Bronchial epithelial cell (primary cell): ENCODE measurements at regions not wholly inside any gene's neighbourhood (a gene's known extent, or its start where the extent isn't known, plus 50 kb on each side); places are given as distances from the start of the nearest gene placed in this dataset.

Source experiments
- DNase-seq: peaks from one replicate; pipeline ENCODE4 v3.0.0-alpha.2; 2010; ENCODE audit warnings: low read depth
- FAIRE-seq: peaks from 2 replicates; lab custom pipeline; 2011; peaks lifted over from hg19 to GRCh38; lab: Jason Lieb, UNC
- H3K27me3 ChIP-seq: 2 replicates; pipeline ENCODE4 v1.5.1; 2011; ENCODE audit warnings: low read length; ENCODE audit not compliant: control insufficient read depth, insufficient read depth
- H3K36me3 ChIP-seq: 2 replicates; pipeline ENCODE4 v1.5.1; 2011; ENCODE audit warnings: low read length; ENCODE audit not compliant: control insufficient read depth, insufficient read depth
- H3K4me3 ChIP-seq: 2 replicates; pipeline ENCODE4 v1.5.1; 2011; ENCODE audit warnings: mild to moderate bottlenecking, low read depth, low read length, control low read depth
- CTCF ChIP-seq: IDR thresholded peaks from 2 replicates; pipeline ENCODE4 v1.5.1; 2011; ENCODE audit warnings: mild to moderate bottlenecking, moderate library complexity, low read length, control low read depth, inconsistent platforms; ENCODE audit not compliant: insufficient read depth, severe bottlenecking

- Histone ChIP-seq H3K4me3 (no peak overlapping the region), H3K27me3 (no peaks in the 10 kb centered on the region), H3K36me3 (no peaks in the 10 kb centered on the region)
- FAIRE-seq: no peak
- TF ChIP-seq CTCF: no peak
- DNase-seq: no peak
These were observed 164.4 kb upstream of the MYCN start for GRCh38 chr2:15775753-15776628.

GRCh38 chr2:15776629-15776919 lies 163.8 kb upstream of the MYCN start:
- no peak for TF ChIP-seq CTCF
- FAIRE-seq (no peak), DNase-seq (no peak)
- Histone ChIP-seq H3K27me3 (no peaks in the 10 kb centered on the region), H3K36me3 (no peaks in the 10 kb centered on the region), H3K4me3 (no peak overlapping the region)

GRCh38 chr2:15776992-15777702 lies 163.2 kb upstream of the MYCN start:
- Histone ChIP-seq H3K4me3 (no peak overlapping the region), H3K27me3 (no peaks in the 10 kb centered on the region), H3K36me3 (no peaks in the 10 kb centered on the region)
- no peak for TF ChIP-seq CTCF
- FAIRE-seq (no peak), DNase-seq (no peak)

GRCh38 chr2:15777795-15778371 lies 162.5 kb upstream of the MYCN start:
- TF ChIP-seq CTCF: no peak
- DNase-seq: no peak
- Histone ChIP-seq H3K4me3 (no peak overlapping the region), H3K27me3 (no peaks in the 10 kb centered on the region), H3K36me3 (no peaks in the 10 kb centered on the region)
- no peak for FAIRE-seq

- H3K36me3 ChIP-seq: no peaks in the 10 kb centered on the region
- no peak overlapping the region for H3K4me3 ChIP-seq
- no peak for TF ChIP-seq CTCF
- no peak for FAIRE-seq
- no peaks in the 10 kb centered on the region for H3K27me3 ChIP-seq
- no peak for DNase-seq
These were observed 161.7 kb upstream of the MYCN start for GRCh38 chr2:15778529-15779219.
